ENCODE measurements at regions not wholly inside any gene's neighbourhood (a gene's known extent, or its start where the extent isn't known, plus 50 kb on each side); places are given as distances from the start of the nearest gene placed in this dataset.
"Not testable (repeated sequence)": the region's sequence is repeated elsewhere in the genome, so short reads cannot be mapped to it uniquely, and the experiment has no call there.

DNA sequence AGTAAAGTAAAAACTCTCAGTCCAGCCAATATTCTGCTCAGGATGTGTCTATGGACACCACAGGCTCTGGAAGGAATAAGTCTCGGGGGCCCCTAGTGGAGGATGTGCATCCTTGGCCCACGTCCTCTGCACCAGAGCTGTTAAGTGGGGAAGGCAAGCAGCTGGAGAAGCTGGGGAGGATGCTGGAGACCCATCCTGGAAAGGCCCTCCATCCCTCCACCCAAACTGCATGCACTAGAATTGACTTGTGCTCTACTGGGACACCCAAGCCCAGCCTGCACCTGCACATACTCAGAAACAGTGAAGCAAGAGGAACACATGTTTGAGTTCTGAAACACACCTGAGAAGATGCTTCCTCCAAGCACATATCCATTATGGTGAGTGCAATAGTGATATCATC is 307.8 kb downstream of the TSHZ3 start:
- no peak for DNase-seq (ENCODE audit: low read depth, low spot score)

GRCh38 chr19:31039151-31039550 is 310.1 kb downstream of the TSHZ3 start:
- no peak for DNase-seq (ENCODE audit: low read depth, low spot score)

- no peak for DNase-seq (ENCODE audit: low read depth, low spot score)
Measured at GRCh38 chr19:31037286-31037980, 311.8 kb downstream of the TSHZ3 start.

DNA sequence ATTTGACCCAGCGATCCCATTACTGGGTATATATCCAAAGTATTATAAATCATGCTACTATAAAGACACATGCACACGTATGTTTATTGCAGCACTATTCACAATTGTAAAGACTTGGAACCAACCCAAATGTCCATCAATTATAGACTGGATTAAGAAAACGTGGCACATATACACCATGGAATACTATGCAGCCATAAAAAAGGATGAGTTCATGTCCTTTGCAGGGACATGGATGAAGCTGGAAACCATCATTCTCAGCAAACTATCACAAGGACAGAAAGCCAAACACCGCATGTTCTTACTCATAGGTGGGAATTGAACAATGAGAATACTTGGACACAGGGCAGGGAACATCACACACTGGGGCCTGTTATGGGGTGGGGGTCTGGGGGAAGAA is 317.8 kb downstream of the TSHZ3 start:
- not testable (repeated sequence) for DNase-seq (ENCODE audit: low read depth, low spot score)

DNA sequence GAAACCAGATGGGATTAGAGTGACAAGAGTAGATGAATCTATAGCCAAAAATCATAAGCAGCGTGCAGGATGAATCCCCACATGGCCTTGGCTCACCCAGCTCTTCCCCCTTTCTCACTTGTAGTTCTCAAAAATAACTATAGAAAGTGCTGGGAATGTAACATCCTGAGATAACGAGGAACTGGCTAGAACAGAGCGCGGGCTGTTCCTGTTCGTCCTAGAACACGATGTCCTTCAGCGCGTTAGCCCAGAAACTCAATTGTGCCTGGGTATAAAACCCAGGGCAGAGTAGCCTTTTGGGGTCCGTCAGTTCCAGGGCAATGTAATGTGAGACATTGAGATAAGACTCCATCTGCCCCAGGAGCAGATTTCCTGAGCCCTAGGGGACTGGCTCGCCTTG is 326.2 kb downstream of the TSHZ3 start:
- no peak for DNase-seq (ENCODE audit: low read depth, low spot score)

GRCh38 chr19:31018936-31019335 is 330.3 kb downstream of the TSHZ3 start:
- DNase-seq (ENCODE audit: low read depth, low spot score) = no peak

- no peak for DNase-seq (ENCODE audit: low read depth, low spot score)
Measured at GRCh38 chr19:31015778-31016177, 333.5 kb downstream of the TSHZ3 start.

GRCh38 chr19:31014668-31015067 is 334.6 kb downstream of the TSHZ3 start:
- DNase-seq (ENCODE audit: low read depth, low spot score) = no peak

GRCh38 chr19:31013384-31014020 is 335.7 kb downstream of the TSHZ3 start:
- DNase-seq (ENCODE audit: low read depth, low spot score) = no peak

DNA sequence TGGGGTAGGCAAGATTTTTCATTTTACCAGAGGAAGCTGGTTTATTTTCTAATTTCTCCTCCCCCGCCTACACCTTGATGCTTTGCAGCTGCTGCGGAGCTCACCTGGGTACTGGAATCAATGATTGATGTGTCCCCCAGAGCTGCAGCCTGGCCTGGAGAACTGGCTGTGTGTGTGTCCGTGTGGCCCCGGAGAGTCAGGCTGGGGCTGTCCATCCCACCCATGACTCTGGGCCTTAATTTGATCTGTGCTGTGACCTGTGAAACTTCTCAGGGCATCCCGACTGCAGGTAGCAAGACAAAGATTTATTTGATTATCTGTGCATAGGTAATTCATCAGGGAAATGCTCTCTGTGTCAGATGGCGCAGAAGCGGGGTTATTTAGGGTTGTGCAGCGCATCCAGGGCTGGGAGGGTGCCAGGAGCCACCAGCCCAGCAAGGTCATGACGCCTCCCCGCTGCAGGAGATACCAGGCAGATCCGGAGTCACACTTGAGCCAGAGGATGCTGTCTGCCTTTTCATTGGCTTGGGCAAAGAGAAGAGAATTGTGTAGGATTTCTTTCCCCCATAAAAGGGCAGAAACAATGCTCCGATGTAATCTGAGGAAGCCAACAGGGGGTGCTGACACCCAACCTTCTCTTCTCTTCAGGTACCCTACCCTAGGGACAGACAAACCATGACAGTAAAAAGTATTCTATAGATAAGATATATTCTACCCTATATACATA is 346.6 kb downstream of the TSHZ3 start:
- no peak for DNase-seq (ENCODE audit: low read depth, low spot score)

DNA sequence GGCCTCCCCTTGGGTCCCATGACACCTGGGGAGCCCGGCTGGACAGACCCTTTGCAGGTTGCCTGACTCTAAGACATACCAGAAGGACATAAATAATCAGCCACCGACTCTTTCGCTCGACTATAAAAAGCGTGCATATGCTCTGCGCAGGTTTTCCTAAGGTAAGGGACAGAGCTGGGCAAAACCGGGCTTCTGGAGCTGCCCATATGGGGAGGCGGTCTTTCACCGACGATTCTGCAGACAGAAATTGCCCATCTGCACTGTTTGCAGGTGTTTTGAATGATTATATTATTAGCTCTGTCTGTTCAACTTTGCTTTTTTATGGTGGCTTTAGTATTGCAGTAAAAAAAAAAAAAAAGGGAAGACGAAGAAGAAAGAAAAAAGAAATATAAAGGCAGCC is 347.2 kb downstream of the TSHZ3 start:
- no peak for DNase-seq (ENCODE audit: low read depth, low spot score)

DNA sequence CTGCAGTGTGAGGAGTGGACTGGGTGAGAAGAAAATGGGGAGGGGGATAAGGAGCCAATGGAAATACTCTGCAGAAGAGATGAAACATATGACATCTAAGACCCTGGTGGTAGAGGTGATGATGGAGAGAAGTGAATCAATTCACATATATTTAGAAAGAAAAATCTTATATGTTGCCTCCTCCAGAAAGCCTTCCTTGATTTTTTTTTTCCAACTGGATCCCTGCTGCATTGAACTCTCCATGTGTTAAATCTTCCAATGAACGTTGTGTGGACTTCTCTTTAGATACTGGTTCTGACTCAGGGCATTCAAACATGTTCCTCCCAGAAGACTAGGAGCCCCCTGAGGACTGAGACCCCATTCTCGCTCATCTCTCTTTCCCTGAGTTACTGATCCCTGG is 348.3 kb downstream of the TSHZ3 start:
- no peak for DNase-seq (ENCODE audit: low read depth, low spot score)

GRCh38 chr19:30999726-31000125 is 349.5 kb downstream of the TSHZ3 start:
- DNase-seq (ENCODE audit: low read depth, low spot score) = no peak

DNA sequence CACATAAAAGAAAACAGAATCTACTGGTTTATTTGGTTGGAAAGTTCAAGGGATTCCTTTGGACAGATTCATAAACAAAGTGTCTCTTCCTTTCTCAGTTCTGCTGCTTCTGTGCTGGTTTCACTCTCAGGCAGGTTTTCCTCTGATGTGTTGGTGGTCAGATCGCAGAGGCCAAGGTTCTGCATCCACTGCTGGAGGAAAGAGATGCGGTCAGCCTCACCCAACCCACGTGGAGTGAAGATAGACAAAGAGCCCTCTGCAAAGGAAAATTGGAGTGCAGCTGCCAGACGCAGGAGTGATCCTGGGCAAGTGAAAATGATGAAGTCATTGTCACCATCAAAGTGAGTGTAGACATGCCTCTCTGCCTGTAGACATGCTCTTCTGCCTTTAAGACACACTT is 352.0 kb downstream of the TSHZ3 start:
- no peak for DNase-seq (ENCODE audit: low read depth, low spot score)

GRCh38 chr19:30978639-30979038 is 370.6 kb downstream of the TSHZ3 start:
- DNase-seq (ENCODE audit: low read depth, low spot score) = no peak

GRCh38 chr19:30969591-30969990 is 379.6 kb downstream of the TSHZ3 start:
- DNase-seq (ENCODE audit: low read depth, low spot score) = no peak

DNA sequence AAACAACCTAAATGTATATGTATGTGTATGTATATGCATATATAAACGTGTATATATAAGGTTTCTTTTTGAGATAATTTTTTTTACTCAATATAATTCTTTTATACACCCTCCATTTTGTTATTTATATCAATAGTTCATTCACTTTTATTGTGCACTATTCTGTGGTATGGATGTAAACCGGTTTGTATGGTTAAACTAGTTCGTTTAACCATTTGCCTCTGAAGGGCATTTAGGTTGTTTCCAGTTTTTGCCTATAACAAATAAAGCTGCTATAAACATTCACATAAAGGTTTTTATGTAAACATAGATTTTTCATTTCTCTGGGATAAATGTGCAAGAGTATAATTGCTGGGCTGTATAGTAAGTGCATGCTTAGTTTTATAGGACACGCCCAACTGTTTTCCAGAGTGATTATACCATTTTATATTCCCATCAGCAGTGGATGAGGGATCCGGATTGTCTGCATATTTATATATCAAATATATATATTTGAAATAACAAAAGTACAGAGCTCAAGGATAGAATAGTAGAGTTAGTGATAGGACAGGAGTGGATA is 380.3 kb downstream of the TSHZ3 start:
- DNase-seq (ENCODE audit: low read depth, low spot score) = no peak

DNA sequence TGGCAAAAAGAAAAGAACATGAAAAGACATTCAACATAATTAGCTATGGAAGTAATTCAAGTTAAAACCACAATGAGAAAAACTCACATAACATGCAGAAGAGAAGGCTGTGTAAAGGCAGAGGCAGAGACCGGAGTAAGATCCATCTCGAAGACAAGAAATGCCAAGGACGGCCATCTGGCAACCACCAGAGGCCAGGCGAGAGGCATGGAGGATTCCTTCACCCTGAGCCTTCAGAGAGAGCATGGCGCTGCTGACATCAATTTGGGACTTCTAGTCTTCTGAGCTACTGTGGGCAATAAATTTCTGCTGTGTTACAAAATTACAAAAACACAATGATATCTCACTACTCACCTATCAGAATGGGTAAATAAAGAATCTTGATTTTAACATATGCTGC is 381.0 kb downstream of the TSHZ3 start:
- no peak for DNase-seq (ENCODE audit: low read depth, low spot score)

DNA sequence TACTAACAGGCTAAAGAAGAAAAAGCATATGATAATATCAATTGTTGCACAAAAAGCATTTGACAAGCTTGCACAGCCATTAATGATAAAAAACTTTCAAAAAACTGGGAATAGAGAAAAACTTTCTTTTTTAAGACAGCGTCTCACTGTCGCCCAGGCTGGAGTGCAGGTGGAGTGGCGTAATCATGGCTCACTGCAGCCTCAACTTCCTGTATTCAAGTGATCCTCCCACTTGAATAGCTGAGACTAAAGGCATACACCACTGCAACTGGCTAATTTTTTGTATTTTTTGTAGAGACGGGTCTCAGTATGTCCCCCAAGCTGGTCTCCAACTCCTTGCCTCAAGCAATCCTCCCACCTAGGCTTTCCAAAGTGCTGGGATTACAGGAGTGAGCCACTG is 382.8 kb downstream of the TSHZ3 start:
- no peak for DNase-seq (ENCODE audit: low read depth, low spot score)

- DNase-seq (ENCODE audit: low read depth, low spot score) = no peak
Measured at GRCh38 chr19:30959011-30959410, 390.2 kb downstream of the TSHZ3 start.

GRCh38 chr19:30955112-30956104 is 393.8 kb downstream of the TSHZ3 start:
- DNase-seq (ENCODE audit: low read depth, low spot score) = no peak
